COLO668 (cell line): ENCODE measurements at regions not wholly inside any gene's neighbourhood (a gene's known extent, or its start where the extent isn't known, plus 50 kb on each side); places are given as distances from the start of the nearest gene placed in this dataset.
"Not testable (repeated sequence)": the region's sequence is repeated elsewhere in the genome, so short reads cannot be mapped to it uniquely, and the experiment has no call there.

ENCODE experiments used
- DNase-seq: peaks from one replicate; lab custom pipeline; 2025; ENCODE audit not compliant: unreplicated experiment; lab: John Stamatoyannopoulos, UW

DNA sequence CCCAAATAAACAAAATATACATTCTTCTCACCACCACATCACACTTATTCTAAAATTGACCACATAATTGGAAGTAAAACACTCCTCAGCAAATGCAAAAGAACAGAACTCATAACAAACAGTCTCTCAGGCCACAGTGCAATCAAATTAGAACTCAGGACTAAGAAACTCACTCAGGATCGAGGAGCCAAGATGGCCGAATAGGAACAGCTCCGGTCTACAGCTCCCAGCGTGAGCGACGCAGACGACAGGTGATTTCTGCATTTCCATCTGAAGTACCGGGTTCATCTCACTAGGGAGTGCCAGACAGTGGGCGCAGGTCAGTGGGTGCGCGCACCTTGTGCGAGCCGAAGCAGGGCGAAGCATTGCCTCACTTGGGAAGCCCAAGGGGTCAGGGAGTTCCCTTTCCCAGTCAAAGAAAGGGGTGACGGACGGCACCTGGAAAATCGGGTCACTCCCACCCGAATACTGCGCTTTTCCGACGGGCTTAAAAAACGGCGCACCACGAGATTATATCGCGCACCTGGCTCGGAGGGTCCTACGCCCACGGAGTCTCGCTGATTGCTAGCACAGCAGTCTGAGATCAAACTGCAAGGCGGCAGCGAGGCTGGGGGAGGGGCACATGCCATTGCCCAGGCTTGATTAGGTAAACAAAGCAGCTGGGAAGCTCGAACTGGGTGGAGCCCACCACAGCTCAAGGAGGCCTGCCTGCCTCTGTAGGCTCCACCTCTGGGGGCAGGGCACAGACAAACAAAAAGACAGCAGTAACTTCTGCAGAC lies 183.2 kb downstream of the ETV1 start:
- DNase-seq = not testable (repeated sequence)

DNA sequence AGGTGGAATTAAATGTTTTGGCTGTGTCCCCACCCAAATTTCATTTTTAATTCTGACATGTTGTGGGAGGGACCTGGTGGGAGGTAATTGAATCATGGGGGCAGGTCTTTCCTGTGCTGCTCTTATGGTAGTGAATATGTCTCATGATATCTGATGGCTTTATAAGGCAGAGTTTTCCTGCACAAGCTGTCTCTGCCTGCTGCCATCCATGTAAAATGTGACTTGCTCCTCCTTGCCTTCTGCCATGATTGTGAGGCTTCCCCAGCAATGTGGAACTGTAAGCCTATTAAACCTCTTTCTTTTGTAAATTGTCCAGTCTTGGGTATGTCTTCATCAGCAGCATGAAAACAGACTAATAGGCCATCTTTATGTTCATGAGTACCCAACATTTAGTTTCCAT lies 172.2 kb downstream of the ETV1 start:
- DNase-seq = not testable (repeated sequence)

DNA sequence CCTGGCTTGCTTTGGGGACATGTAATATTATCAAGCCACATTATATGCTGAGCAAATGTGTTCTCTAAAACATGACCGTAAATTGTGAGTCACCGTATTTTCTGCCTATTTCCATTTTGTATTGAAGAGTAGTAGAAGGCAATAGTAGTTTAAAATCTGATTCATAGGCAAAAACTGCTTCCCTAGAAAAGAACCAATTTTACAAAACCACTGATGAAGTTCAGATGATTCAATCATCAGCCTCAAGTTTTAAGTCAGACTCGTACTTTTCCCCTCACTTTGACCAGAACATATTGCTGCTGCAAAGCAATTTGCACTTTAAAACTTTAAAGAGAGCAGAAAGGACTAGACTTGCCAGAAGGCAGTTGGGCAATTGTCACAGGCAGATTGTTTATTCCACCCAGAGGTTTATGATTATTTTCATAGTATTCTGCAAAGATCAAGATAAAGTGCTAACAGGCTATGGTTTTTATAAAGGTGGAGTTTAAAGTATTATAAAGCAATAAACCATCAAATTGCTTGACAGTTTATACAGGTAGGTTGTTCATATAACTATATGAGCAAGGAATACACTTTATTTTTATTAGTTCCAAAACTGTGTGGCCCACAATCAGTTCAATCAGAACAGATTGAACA lies 168.2 kb downstream of the ETV1 start:
- DNase-seq = no peak

DNA sequence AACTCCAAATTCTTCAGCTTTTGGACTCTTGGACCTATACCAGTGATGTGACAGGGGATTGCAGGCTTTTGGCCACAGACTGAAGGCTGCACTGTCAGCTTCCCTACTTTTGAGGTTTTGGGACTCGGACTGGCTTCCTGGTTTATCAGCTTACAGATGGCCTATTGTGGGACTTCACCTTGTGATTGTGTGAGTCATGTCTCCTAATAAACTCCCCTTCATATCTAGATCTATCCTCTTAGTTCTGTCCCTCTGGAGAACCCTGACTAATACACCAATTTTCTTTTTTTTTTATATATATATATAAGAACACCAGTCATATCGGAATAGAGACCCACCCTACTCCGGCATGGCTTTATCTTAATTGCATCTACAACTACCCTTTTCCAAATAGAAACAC lies 166.8 kb downstream of the ETV1 start:
- DNase-seq = no peak

DNA sequence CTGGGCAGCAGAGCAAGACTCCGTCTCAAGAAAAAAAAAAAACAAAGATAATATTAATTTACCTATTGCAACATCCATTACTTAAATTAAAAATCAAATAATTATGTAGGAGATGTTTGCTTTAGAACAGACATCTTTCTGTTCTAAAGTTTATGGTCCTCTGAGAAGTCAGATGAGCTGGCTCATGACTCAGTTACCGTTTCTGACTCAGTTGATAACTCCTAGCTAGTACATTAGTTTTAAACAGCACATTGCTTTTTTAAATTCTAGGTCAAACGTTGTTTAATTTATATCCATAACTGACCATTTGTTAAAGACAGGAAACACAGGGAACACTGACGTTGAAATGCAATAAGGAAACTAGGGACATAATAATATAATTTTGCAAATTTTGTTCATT lies 162.7 kb downstream of the ETV1 start:
- no peak for DNase-seq

DNA sequence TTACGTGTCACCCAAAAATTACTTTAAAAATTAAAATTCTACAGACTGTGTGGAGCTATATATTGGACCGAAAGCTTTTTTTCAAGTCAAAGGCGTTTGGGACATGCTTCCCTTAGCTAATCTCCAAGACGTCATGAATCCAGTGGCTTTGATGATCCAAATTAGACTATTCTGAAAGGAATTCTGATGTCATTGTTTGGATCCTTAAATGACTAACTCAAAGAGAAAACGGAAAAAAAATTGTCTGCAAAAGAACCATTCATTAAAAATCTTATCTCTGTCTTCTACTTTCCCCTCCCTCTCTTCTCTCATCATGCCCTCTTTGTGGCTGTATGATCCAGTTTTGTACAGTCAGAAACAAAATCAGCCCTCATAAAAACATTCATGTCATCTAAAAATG lies 161.8 kb downstream of the ETV1 start:
- DNase-seq = no peak

DNA sequence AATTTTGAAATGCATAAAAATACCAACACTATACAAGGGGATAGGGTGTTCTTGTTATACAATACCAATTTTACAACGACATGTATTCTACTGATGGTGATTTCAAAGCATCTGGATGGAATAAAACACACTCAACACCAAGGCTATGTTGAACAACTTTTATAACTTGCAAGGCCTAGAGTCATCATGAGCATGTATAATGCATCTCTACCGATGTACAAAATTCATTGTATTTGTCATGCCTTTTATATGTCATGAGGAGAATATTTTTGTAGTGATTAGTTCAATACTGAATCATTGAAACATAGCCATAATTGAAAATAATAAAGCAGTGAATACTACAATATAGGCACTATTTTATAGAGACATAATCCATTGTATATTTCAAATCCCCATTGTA lies 160.2 kb downstream of the ETV1 start:
- DNase-seq = no peak

DNA sequence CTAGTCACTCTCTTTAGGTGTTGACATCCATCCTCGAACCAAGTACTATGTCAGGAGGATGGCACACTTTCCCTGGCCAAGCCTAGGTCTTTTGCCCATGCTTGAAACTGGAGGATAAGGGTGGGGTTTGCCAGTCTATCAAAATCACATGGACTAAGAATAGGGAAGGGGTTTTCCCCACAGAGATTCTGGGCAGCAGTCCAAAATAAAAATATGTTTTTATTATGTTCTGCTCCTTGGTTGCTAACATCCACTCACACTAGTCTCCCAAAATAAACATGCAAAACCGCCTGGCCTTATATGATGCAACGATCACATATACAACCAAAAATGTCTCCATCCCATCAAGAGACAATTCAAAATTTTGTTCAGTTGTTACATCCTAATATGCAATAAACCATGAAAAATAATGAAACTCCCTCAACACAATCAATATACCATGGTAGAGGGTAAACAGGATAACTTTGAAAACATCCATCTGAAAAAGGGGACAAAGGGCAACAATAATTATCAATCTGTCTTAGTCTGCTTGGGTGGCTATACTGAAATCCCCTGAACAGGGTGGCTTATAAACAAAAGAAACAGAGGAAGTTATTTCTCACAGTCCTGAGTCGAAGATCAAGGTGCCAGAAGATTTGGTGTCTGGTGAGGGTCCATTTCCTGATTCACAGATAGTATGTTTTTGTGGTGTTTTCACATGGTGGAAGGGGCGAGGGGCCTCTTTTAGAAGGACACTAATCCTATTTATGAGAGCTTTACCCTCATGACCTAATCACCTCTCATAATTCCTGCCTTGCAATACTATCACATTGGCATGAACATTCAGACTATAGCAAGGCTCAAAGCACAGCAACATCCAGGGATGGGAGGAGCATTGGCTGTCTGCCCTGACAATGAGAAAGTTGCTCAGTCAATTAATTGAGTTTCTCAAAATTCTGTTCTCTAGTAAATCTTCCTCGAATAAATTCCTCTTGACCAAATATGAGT lies 159.3 kb downstream of the ETV1 start:
- DNase-seq = peak; percentile 48

DNA sequence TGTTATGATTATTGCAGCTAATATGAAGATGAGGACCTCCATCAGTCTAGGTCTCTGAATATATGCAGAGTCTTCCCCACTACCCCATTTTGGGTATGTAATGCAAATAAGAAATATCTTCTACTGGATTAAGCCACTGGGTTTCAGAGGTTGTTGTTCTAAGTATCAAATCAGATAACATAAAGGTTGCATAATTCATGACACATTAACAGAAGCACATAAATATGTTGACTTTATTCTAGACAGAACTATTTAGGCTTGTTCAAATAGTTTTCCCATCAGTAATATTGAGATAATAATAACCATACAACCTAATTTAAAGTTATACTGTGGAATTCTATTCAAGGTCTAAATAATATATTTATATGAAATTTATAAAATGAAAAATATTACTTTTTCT lies 157.1 kb downstream of the ETV1 start:
- DNase-seq = no peak

DNA sequence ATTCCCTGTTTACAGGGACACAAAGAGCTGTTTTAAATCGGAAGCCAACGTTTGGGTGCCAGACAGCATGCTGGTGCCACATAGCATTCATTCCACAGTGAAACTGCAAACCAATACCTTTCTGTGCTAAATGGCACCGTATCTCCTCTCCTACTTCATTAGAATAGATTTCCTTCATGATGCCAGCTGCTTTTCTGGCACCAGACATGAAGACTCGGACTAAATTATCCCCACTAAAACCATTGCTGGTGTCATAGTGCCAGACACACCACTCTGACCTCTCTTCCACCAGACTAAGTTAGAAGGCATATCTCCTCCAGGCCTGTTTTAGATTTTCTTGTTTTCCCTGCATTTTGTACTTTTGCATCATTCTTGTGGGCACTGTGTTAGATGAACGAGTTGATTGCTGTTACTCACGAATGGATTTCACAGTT lies 155.1 kb downstream of the ETV1 start:
- no peak for DNase-seq

DNA sequence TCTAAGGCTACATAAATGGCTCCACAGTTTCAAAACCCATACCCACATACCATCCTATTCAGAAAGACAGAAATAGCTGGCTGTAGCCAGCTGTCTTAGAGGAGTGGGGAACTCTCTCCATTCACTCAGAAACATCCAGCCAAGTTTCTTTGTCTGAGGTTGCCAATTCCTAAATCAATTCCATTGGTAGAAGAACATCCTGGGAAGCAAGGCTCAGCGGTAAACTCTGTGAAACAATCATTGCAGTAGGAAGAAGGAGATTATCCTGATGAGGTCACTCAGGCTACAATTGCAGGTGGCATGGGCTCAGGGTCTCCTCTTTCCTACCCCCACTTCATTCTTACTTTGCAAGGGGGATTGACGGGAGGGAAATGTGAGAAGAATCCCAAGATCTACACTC lies 154.0 kb downstream of the ETV1 start:
- no peak for DNase-seq

DNA sequence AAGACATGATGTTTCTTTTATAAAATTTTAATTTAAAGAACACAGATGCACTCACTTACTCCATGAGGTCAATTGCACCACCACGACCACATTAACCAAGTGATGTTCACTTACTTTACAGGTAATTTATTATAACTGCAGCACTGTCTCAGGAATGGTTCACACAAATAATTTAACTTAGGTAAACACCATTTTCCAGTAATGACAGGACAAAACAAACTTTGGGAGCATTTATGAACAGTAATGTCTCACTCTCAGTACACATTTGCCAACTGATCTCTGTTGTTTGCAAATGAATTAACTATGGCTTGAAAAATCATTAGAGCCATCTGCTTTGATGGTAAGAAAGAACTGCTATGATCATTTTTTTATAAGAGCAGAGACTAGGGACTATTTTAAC lies 150.4 kb downstream of the ETV1 start:
- DNase-seq = peak; percentile 38
